ENCODE measurements at regions not wholly inside any gene's neighbourhood (a gene's known extent, or its start where the extent isn't known, plus 50 kb on each side); places are given as distances from the start of the nearest gene placed in this dataset.

DNA sequence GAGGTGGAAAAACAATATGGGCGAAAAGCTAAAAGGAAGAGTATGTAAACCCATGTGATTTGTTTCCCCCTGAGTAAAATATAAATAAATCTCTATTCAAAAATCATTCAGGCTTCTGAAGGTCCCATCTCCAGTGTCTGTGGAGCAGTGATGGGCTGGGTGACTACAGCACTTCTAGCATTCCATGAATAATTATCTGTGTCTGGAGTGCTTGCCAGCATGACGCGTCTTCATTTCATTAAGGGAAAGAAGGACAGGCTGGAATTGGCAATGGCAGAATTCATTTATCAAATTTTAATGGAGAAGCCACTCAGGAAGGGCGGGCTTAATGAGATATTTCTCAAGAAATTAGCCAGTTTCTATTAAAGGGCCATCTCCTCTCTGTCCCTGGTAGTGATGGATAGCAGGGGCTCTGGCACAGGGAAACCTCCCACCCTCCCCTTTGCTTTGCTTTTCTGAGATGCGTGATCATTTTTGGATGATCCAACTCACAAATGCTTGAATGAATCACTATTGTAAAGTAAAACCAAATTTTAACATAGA is 916.3 kb upstream of the SEL1L start:
- no peak for TF ChIP-seq EZH2 (IDR thresholded peaks at IDR 0.05; ENCODE audit: borderline replicate concordance, low read length)
- TF ChIP-seq, protein P1, sequence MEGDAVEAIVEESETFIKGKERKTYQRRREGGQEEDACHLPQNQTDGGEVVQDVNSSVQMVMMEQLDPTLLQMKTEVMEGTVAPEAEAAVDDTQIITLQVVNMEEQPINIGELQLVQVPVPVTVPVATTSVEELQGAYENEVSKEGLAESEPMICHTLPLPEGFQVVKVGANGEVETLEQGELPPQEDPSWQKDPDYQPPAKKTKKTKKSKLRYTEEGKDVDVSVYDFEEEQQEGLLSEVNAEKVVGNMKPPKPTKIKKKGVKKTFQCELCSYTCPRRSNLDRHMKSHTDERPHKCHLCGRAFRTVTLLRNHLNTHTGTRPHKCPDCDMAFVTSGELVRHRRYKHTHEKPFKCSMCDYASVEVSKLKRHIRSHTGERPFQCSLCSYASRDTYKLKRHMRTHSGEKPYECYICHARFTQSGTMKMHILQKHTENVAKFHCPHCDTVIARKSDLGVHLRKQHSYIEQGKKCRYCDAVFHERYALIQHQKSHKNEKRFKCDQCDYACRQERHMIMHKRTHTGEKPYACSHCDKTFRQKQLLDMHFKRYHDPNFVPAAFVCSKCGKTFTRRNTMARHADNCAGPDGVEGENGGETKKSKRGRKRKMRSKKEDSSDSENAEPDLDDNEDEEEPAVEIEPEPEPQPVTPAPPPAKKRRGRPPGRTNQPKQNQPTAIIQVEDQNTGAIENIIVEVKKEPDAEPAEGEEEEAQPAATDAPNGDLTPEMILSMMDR (IDR thresholded peaks at IDR 0.05; ENCODE audit: low read length), result no peak

GRCh38 chr14:82451675-82452074 is 918.0 kb upstream of the SEL1L start:
- H2AFZ ChIP-seq (ENCODE audit: low read length), result no peak overlapping the region
- TF ChIP-seq, protein P1 (IDR thresholded peaks at IDR 0.05; ENCODE audit: low read length), result no peak
- TF ChIP-seq EZH2 (IDR thresholded peaks at IDR 0.05; ENCODE audit: borderline replicate concordance, low read length), result no peak
- H4K20me1 ChIP-seq (ENCODE audit: insufficient read depth, low read length), result no peaks in the 10 kb centered on the region
- H3K9me3 ChIP-seq (ENCODE audit: low read length), result no peaks in the 10 kb centered on the region
- no peaks in the 10 kb centered on the region for H3K9me2 ChIP-seq (ENCODE audit: low read depth, low read length)
- H3K27ac ChIP-seq (ENCODE audit: low read depth, low read length, poor library complexity, severe bottlenecking), result no peak overlapping the region
- H3K9ac ChIP-seq (ENCODE audit: low read length), result no peak overlapping the region
- no peaks in the 10 kb centered on the region for H3F3A ChIP-seq (ENCODE audit: insufficient read depth, low read length)
- no peaks in the 10 kb centered on the region for H3K36me3 ChIP-seq (ENCODE audit: insufficient read depth, low read length)
- H3K4me3 ChIP-seq (ENCODE audit: low read depth, low read length, poor library complexity, severe bottlenecking), result no peak overlapping the region
- H3K4me1 ChIP-seq (ENCODE audit: insufficient read depth, low read length, severe bottlenecking), result no peaks in the 10 kb centered on the region
- H3K79me2 ChIP-seq (ENCODE audit: insufficient read depth, low read length), result no peaks in the 10 kb centered on the region
- no peaks in the 10 kb centered on the region for H3K27me3 ChIP-seq (ENCODE audit: insufficient read depth, low read length)
- no peak overlapping the region for H3K4me2 ChIP-seq (ENCODE audit: low read length)

More for the DNA sequence above, 916.3 kb upstream of the SEL1L start:
- no peak overlapping the region for H3K27ac ChIP-seq (ENCODE audit: low read depth, low read length, poor library complexity, severe bottlenecking)
- H4K20me1 ChIP-seq (ENCODE audit: insufficient read depth, low read length), result no peaks in the 10 kb centered on the region
- no peak overlapping the region for H2AFZ ChIP-seq (ENCODE audit: low read length)
- no peaks in the 10 kb centered on the region for H3K36me3 ChIP-seq (ENCODE audit: insufficient read depth, low read length)
- no peaks in the 10 kb centered on the region for H3K27me3 ChIP-seq (ENCODE audit: insufficient read depth, low read length)
- no peaks in the 10 kb centered on the region for H3K4me1 ChIP-seq (ENCODE audit: insufficient read depth, low read length, severe bottlenecking)
- H3F3A ChIP-seq (ENCODE audit: insufficient read depth, low read length), result no peaks in the 10 kb centered on the region
- H3K79me2 ChIP-seq (ENCODE audit: insufficient read depth, low read length), result no peaks in the 10 kb centered on the region
- H3K9ac ChIP-seq (ENCODE audit: low read length), result no peak overlapping the region
- H3K9me3 ChIP-seq (ENCODE audit: low read length), result no peaks in the 10 kb centered on the region
- no peak overlapping the region for H3K4me3 ChIP-seq (ENCODE audit: low read depth, low read length, poor library complexity, severe bottlenecking)
- no peak overlapping the region for H3K4me2 ChIP-seq (ENCODE audit: low read length)
- no peaks in the 10 kb centered on the region for H3K9me2 ChIP-seq (ENCODE audit: low read depth, low read length)

DNA sequence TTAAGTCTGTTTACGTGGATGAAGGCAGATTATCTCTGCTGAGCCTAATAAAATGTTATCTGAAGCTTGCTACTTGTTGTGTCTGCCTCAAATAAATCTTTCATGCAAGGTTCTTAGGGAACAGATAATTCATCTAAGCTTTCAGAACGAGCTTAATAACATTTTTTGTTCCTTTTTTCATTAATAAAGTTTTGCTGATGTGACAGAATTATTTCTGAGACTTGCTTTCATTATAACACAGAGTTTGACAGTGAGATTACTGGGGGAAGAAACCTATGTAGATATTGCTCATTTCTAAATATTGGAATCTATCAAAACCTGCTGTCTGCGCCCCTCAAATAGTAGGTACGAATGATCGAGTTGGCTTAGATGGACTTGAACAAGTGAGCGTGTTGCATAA is 948.7 kb upstream of the SEL1L start:
- Histone ChIP-seq H3K36me3 (ENCODE audit: insufficient read depth, low read length) (no peaks in the 10 kb centered on the region), H4K20me1 (ENCODE audit: insufficient read depth, low read length) (no peaks in the 10 kb centered on the region), H3K9me2 (ENCODE audit: low read depth, low read length) (no peaks in the 10 kb centered on the region), H3K4me1 (ENCODE audit: insufficient read depth, low read length, severe bottlenecking) (no peaks in the 10 kb centered on the region), H2AFZ (ENCODE audit: low read length) (no peak overlapping the region), H3F3A (ENCODE audit: insufficient read depth, low read length) (no peaks in the 10 kb centered on the region), H3K27me3 (ENCODE audit: insufficient read depth, low read length) (no peaks in the 10 kb centered on the region), H3K9me3 (ENCODE audit: low read length) (no peaks in the 10 kb centered on the region), H3K27ac (ENCODE audit: low read depth, low read length, poor library complexity, severe bottlenecking) (no peak overlapping the region), H3K9ac (ENCODE audit: low read length) (no peak overlapping the region), H3K4me2 (ENCODE audit: low read length) (no peak overlapping the region), H3K79me2 (ENCODE audit: insufficient read depth, low read length) (no peaks in the 10 kb centered on the region), H3K4me3 (ENCODE audit: low read depth, low read length, poor library complexity, severe bottlenecking) (no peak overlapping the region)
- TF ChIP-seq, protein P1 (IDR thresholded peaks at IDR 0.05; ENCODE audit: low read length), result no peak
- no peak for TF ChIP-seq EZH2 (IDR thresholded peaks at IDR 0.05; ENCODE audit: borderline replicate concordance, low read length)
